ENCODE measurements at regions not wholly inside any gene's neighbourhood (a gene's known extent, or its start where the extent isn't known, plus 50 kb on each side); places are given as distances from the start of the nearest gene placed in this dataset.
A peak's percentile ranks its signal among the peaks of the same experiment; 100 is the strongest.
"Not testable (repeated sequence)": the region's sequence is repeated elsewhere in the genome, so short reads cannot be mapped to it uniquely, and the experiment has no call there.

GRCh38 chr15:53209396-53210042, 419.4 kb upstream of the ONECUT1 start:
- no peak for DNase-seq

- DNase-seq, result no peak
Observed at GRCh38 chr15:53208751-53209150, 418.6 kb upstream of the ONECUT1 start.

- no peak for DNase-seq
Observed at GRCh38 chr15:53203454-53203853, 413.3 kb upstream of the ONECUT1 start.

- no peak for DNase-seq
Observed at GRCh38 chr15:53202876-53203275, 412.7 kb upstream of the ONECUT1 start.

- peak; percentile 9 for DNase-seq
Observed at GRCh38 chr15:53197426-53197839, 407.3 kb upstream of the ONECUT1 start.

- DNase-seq, result no peak
Observed at GRCh38 chr15:53196788-53197187, 406.7 kb upstream of the ONECUT1 start.

- DNase-seq, result no peak
Observed at GRCh38 chr15:53196242-53196641, 406.1 kb upstream of the ONECUT1 start.

- no peak for DNase-seq
Observed at GRCh38 chr15:53193149-53193548, 403.0 kb upstream of the ONECUT1 start.

- DNase-seq, result no peak
Observed at GRCh38 chr15:53189860-53190259, 399.7 kb upstream of the ONECUT1 start.

GRCh38 chr15:53183449-53183848, 393.3 kb upstream of the ONECUT1 start:
- not testable (repeated sequence) for DNase-seq

GRCh38 chr15:53171571-53171970, 381.4 kb upstream of the ONECUT1 start:
- no peak for DNase-seq

- no peak for DNase-seq
Observed at GRCh38 chr15:53166684-53167201, 376.6 kb upstream of the ONECUT1 start.

- no peak for DNase-seq
Observed at GRCh38 chr15:53165988-53166683, 376.0 kb upstream of the ONECUT1 start.

GRCh38 chr15:53160092-53160704, 370.1 kb upstream of the ONECUT1 start:
- DNase-seq, result no peak

GRCh38 chr15:53159458-53159857, 369.3 kb upstream of the ONECUT1 start:
- DNase-seq, result no peak

- DNase-seq, result no peak
Observed at GRCh38 chr15:53158995-53159394, 368.9 kb upstream of the ONECUT1 start.

- DNase-seq, result no peak
Observed at GRCh38 chr15:53133255-53133850, 343.2 kb upstream of the ONECUT1 start.

- no peak for DNase-seq
Observed at GRCh38 chr15:53130943-53131342, 340.8 kb upstream of the ONECUT1 start.

- DNase-seq, result no peak
Observed at GRCh38 chr15:53129121-53129904, 339.2 kb upstream of the ONECUT1 start.

GRCh38 chr15:53128652-53129051, 338.5 kb upstream of the ONECUT1 start:
- DNase-seq, result no peak

GRCh38 chr15:53126144-53126543, 336.0 kb upstream of the ONECUT1 start:
- DNase-seq, result no peak

- DNase-seq, result no peak
Observed at GRCh38 chr15:53122818-53123217, 332.7 kb upstream of the ONECUT1 start.

- not testable (repeated sequence) for DNase-seq
Observed at GRCh38 chr15:53116915-53117314, 326.8 kb upstream of the ONECUT1 start.

Measured in CD4-positive, alpha-beta T cell treated with Interleukin-10 for 1 hour (primary cell).